ENCODE measurements at regions not wholly inside any gene's neighbourhood (a gene's known extent, or its start where the extent isn't known, plus 50 kb on each side); places are given as distances from the start of the nearest gene placed in this dataset.

GRCh38 chr2:8254791-8255447, 426.9 kb upstream of the ID2 start:
- TF ChIP-seq CTCF (conservative IDR thresholded peaks at IDR 0.05; ENCODE audit: low read depth, low read length) (no peak), EZH2 (IDR thresholded peaks at IDR 0.05; ENCODE audit: borderline replicate concordance, low read depth, low read length, poor library complexity, severe bottlenecking) (no peak)
